ENCODE measurements at regions not wholly inside any gene's neighbourhood (a gene's known extent, or its start where the extent isn't known, plus 50 kb on each side); places are given as distances from the start of the nearest gene placed in this dataset.

DNA sequence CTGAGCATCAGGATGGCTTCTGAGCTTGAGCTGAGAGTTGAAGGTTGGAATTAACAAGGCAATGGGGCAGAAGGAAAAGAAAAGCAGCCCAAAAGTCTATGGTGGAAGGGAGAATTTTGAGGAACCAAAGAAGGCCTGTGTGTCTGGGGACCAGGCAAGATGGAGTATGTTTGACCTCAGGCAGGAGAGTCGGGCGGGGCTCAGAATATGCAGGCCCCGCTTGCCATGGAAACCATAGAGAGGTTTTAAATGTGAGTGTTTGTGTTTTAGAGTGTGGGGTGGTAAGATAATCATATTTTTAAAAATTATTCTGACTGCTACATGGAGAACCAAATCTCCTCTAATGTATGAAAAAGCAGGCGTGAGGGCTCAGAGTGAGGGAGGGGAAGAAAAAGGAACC lies 174.0 kb upstream of the PPP2R2B start:
- no peak for TF ChIP-seq POLR2A (IDR thresholded peaks at IDR 0.05)
- TF ChIP-seq, protein P1, sequence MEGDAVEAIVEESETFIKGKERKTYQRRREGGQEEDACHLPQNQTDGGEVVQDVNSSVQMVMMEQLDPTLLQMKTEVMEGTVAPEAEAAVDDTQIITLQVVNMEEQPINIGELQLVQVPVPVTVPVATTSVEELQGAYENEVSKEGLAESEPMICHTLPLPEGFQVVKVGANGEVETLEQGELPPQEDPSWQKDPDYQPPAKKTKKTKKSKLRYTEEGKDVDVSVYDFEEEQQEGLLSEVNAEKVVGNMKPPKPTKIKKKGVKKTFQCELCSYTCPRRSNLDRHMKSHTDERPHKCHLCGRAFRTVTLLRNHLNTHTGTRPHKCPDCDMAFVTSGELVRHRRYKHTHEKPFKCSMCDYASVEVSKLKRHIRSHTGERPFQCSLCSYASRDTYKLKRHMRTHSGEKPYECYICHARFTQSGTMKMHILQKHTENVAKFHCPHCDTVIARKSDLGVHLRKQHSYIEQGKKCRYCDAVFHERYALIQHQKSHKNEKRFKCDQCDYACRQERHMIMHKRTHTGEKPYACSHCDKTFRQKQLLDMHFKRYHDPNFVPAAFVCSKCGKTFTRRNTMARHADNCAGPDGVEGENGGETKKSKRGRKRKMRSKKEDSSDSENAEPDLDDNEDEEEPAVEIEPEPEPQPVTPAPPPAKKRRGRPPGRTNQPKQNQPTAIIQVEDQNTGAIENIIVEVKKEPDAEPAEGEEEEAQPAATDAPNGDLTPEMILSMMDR (IDR thresholded peaks at IDR 0.05) = no peak
